ENCODE measurements at regions not wholly inside any gene's neighbourhood (a gene's known extent, or its start where the extent isn't known, plus 50 kb on each side); places are given as distances from the start of the nearest gene placed in this dataset.

DNA sequence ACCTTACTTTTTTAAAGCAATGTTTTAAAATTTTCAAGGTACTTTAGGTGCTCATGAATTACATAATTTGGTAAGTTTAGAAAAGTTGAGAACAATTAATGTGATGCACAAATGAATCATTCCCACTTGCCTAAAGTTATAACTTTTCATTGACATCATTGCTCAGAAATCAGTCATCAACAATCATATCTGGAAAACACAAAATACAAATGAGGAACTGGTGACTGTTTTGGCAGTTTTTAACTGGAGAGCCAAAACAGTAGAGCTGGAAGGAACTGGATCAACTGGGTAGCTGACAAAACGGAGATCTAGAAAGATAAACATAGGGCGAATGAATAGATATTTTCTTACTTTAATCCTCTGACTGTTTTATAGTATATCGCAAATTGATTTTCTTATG, 767.1 kb downstream of the IGSF11 start:
- no peak for FAIRE-seq
- Histone ChIP-seq H3K9ac (ENCODE audit: low read length) (no peak overlapping the region), H3K4me2 (ENCODE audit: low read length) (no peak overlapping the region), H3K27ac (ENCODE audit: low read depth, low read length) (no peak overlapping the region), H4K20me1 (ENCODE audit: insufficient read depth, low read length) (no peaks in the 10 kb centered on the region), H3K4me1 (ENCODE audit: insufficient read depth, low read length) (no peaks in the 10 kb centered on the region), H3K79me2 (ENCODE audit: insufficient read depth, low read length) (no peaks in the 10 kb centered on the region), H3K36me3 (ENCODE audit: insufficient read depth, low read length) (no peaks in the 10 kb centered on the region), H3K27me3 (ENCODE audit: insufficient read depth, low read length) (no peaks in the 10 kb centered on the region), H3K9me3 (ENCODE audit: insufficient read depth, low read depth, low read length) (no peaks in the 10 kb centered on the region), H2AFZ (ENCODE audit: low read depth, low read length) (no peak overlapping the region), H3K4me3 (ENCODE audit: insufficient read depth, low read depth, low read length) (no peak overlapping the region)
- no peak overlapping the region for H3K4me3 Mint-ChIP-seq (ENCODE audit: unreplicated experiment)
- DNase-seq (ENCODE audit: low read depth), result no peak
- H3K27ac Mint-ChIP-seq (ENCODE audit: unreplicated experiment), result no peak overlapping the region
- peaks cover 5% of the 10 kb centered on the region for H3K9me3 Mint-ChIP-seq (ENCODE audit: unreplicated experiment)
- H3K36me3 Mint-ChIP-seq (ENCODE audit: low read depth, unreplicated experiment), result no peaks in the 10 kb centered on the region
- no peaks in the 10 kb centered on the region for H3K27me3 Mint-ChIP-seq (ENCODE audit: low read depth, unreplicated experiment)
- TF ChIP-seq CTCF (IDR thresholded peaks at IDR 0.05; ENCODE audit: insufficient read depth, low read depth, low read length) (no peak), EZH2 (IDR thresholded peaks at IDR 0.05; ENCODE audit: insufficient read depth, low read length) (no peak)
- H3K4me1 Mint-ChIP-seq (ENCODE audit: low read depth, unreplicated experiment), result peaks cover 3% of the 10 kb centered on the region

GRCh38 chr3:118269537-118270125, 765.0 kb downstream of the IGSF11 start:
- DNase-seq (ENCODE audit: low read depth) (no peak), FAIRE-seq (no peak)
- Histone ChIP-seq H4K20me1 (ENCODE audit: insufficient read depth, low read length) (no peaks in the 10 kb centered on the region), H3K36me3 (ENCODE audit: insufficient read depth, low read length) (no peaks in the 10 kb centered on the region), H3K4me2 (ENCODE audit: low read length) (no peak overlapping the region), H3K79me2 (ENCODE audit: insufficient read depth, low read length) (no peaks in the 10 kb centered on the region), H3K27ac (ENCODE audit: low read depth, low read length) (no peak overlapping the region), H2AFZ (ENCODE audit: low read depth, low read length) (no peak overlapping the region), H3K4me1 (ENCODE audit: insufficient read depth, low read length) (no peaks in the 10 kb centered on the region), H3K9ac (ENCODE audit: low read length) (no peak overlapping the region), H3K4me3 (ENCODE audit: insufficient read depth, low read depth, low read length) (no peak overlapping the region), H3K9me3 (ENCODE audit: insufficient read depth, low read depth, low read length) (no peaks in the 10 kb centered on the region), H3K27me3 (ENCODE audit: insufficient read depth, low read length) (no peaks in the 10 kb centered on the region)
- Mint-ChIP-seq H3K27ac (ENCODE audit: unreplicated experiment) (no peak overlapping the region), H3K36me3 (ENCODE audit: low read depth, unreplicated experiment) (no peaks in the 10 kb centered on the region), H3K4me3 (ENCODE audit: unreplicated experiment) (no peak overlapping the region), H3K27me3 (ENCODE audit: low read depth, unreplicated experiment) (no peaks in the 10 kb centered on the region), H3K9me3 (ENCODE audit: unreplicated experiment) (peaks cover 5% of the 10 kb centered on the region), H3K4me1 (ENCODE audit: low read depth, unreplicated experiment) (peaks cover 3% of the 10 kb centered on the region)
- TF ChIP-seq EZH2 (IDR thresholded peaks at IDR 0.05; ENCODE audit: insufficient read depth, low read length) (no peak), CTCF (IDR thresholded peaks at IDR 0.05; ENCODE audit: insufficient read depth, low read depth, low read length) (no peak)

DNA sequence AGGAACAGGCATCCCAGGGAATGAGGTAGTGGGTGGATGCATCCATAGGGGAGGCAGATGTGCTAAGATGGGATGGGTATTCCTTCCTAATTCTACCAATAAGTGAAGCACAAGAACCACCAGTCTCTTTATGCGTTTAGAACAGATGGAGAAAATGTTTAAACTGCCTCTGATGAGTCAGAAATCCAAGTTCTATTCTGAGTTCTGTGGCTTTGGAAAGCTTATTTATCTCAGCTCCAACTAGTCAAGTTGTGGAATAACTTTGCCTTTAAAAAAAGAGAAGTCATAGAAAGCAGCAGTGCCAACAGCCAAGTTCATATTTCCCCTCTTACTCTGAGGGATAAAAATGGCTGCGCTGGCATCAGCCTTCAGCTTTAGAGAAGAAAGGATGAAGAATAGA, 761.7 kb downstream of the IGSF11 start:
- no peaks in the 10 kb centered on the region for H3K27me3 ChIP-seq (ENCODE audit: insufficient read depth, low read length)
- peaks cover 1% of the 10 kb centered on the region for H3K27me3 Mint-ChIP-seq (ENCODE audit: low read depth, unreplicated experiment)
- DNase-seq (ENCODE audit: low read depth) (no peak), FAIRE-seq (no peak)
- no peaks in the 10 kb centered on the region for H3K36me3 Mint-ChIP-seq (ENCODE audit: low read depth, unreplicated experiment)
- no peak overlapping the region for H3K4me2 ChIP-seq (ENCODE audit: low read length)
- H4K20me1 ChIP-seq (ENCODE audit: insufficient read depth, low read length), result no peaks in the 10 kb centered on the region
- TF ChIP-seq EZH2 (IDR thresholded peaks at IDR 0.05; ENCODE audit: insufficient read depth, low read length), result no peak
- TF ChIP-seq CTCF (IDR thresholded peaks at IDR 0.05; ENCODE audit: insufficient read depth, low read depth, low read length), result no peak
- no peak overlapping the region for H3K4me3 Mint-ChIP-seq (ENCODE audit: unreplicated experiment)
- no peaks in the 10 kb centered on the region for H3K79me2 ChIP-seq (ENCODE audit: insufficient read depth, low read length)
- H3K4me1 ChIP-seq (ENCODE audit: insufficient read depth, low read length), result no peaks in the 10 kb centered on the region
- H3K36me3 ChIP-seq (ENCODE audit: insufficient read depth, low read length), result no peaks in the 10 kb centered on the region
- H3K4me3 ChIP-seq (ENCODE audit: insufficient read depth, low read depth, low read length), result no peak overlapping the region
- H3K27ac Mint-ChIP-seq (ENCODE audit: unreplicated experiment), result no peak overlapping the region
- no peak overlapping the region for H3K27ac ChIP-seq (ENCODE audit: low read depth, low read length)
- H2AFZ ChIP-seq (ENCODE audit: low read depth, low read length), result no peak overlapping the region
- no peaks in the 10 kb centered on the region for H3K9me3 ChIP-seq (ENCODE audit: insufficient read depth, low read depth, low read length)
- H3K9ac ChIP-seq (ENCODE audit: low read length), result no peak overlapping the region
- H3K4me1 Mint-ChIP-seq (ENCODE audit: low read depth, unreplicated experiment), result peaks cover 3% of the 10 kb centered on the region
- peaks cover 5% of the 10 kb centered on the region for H3K9me3 Mint-ChIP-seq (ENCODE audit: unreplicated experiment)

All from astrocyte (in vitro differentiated cells and primary cell).